NCI-H526 (cell line): ENCODE measurements at regions not wholly inside any gene's neighbourhood (a gene's known extent, or its start where the extent isn't known, plus 50 kb on each side); places are given as distances from the start of the nearest gene placed in this dataset.
"Not testable (repeated sequence)": the region's sequence is repeated elsewhere in the genome, so short reads cannot be mapped to it uniquely, and the experiment has no call there.

Source experiments
- DNase-seq, 2 experiments: peaks; one replicate each; lab custom pipeline; 2025; lab: John Stamatoyannopoulos, UW

GRCh38 chr3:177705976-177706823 lies 508.9 kb upstream of the TBL1XR1 start:
- DNase-seq, result peak in 1 of 2 experiments; percentile 12

DNA sequence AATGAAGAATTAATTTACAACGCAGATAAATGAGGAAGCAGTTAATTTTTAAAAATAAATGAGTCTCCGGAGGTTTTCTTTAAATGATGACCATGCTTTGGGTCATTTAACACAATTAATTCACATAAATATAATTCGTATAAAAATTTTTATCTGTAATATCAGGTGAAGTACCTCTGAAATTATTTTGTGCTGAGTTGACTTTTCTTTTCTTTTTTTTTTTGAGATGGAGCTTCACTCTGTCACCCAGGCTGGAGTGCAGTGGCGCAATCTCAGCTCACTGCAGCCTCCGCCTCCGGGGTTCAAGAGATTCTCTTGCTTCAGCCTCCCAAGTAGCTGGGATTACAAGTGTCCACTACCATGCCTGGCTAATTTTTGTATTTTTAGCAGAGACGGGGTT lies 512.2 kb upstream of the TBL1XR1 start:
- not testable (repeated sequence) for DNase-seq

DNA sequence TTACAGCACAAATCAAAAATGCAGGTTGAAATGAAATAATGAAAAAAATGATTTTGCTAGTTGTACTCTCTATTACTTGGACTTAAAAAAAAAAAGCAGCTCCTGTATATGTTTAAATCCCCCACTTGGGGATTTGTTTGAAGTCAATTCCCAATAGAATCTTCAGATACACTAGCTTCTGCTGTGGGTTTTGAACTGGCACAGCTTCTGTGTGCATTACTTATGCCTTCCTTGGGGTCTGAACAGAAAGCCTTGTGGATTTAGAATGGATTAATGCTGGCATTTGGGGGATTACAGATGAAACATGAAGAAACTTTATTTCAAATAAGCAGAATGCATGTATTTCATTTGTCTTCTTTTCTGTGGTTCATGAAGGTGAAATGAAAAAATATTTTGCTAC lies 513.2 kb upstream of the TBL1XR1 start:
- DNase-seq, result no peak

DNA sequence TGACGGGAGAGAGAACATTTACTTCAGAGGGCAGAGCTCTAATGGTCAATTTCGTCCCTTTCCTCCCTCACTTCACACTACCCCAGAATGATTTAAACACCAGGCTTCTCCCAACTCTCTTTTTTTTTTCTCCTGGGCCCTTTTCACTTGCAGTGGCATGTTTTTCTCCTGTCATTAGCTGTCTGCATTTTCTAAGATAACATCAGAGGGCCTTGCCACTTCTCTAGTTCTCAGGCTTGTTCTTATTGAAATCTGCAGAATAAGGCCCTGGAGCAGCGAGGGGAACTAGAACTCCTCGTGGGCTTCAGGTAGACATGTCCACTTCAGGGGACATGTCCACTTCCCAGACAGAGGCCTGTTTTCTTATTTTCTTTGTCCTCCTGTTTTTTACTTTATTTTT lies 514.4 kb upstream of the TBL1XR1 start:
- no peak for DNase-seq

DNA sequence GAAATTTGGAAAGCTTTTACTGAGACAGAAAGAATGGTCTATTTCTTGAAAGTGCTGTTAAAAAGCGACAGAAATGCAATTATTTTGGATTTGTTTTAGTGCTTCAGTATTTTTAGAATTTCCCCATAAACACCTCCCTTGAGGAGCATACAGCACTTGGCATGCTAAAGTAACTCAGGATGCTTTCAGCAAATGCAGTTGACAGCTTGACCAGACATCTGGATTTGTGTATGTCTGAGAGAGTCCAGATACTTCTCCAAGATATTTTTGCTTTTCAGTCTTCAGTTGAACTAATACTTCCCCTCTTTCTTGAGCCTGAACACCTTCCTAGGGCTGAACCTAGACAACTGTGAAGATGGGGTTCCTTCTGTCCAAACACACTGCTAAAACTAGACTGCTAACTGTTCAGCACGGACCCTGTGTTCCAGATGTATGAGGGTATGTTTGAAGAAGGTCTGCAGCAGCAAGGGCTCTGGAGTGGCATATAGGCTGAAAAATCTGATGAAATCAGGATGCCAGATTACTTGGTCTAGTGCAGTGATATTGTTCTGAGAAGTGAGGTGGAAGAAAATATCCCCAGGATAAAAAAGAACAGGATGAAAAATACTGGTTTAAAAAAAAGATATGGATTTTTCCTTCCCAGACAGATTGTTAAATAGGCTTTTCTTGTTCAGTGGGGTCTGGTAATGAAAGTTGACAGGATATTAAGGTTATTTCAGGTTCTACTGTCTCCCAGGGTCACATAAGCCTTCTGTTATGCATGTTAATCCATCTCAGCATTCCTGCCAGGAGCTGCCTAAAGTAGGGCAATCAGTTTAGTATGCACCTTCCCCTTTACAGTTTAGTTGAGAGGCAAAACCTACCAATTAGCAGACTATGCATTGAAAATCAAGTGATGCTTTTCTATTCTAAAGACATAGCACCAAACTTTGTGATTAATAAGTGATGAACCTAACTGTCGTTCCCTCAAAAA lies 516.9 kb upstream of the TBL1XR1 start:
- DNase-seq, result no peak

DNA sequence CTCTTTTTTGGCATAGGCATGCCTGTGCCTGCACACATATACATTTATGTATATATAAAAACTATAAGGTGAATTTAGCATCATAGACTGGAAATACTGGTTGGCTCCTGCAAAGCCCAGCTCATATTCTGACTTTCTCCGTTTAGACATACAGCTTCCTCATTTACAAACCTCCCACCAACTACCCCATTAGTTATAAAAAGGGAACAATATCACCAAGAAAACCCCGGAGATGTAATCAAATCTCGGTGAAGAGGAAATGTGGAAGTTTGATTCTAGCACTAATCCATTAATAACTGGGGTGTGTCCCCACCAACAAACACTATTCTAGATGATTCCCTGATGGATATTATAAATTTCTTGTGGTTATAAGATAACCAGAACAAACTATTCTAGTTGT lies 517.7 kb upstream of the TBL1XR1 start:
- no peak for DNase-seq

- no peak for DNase-seq
These were observed 518.7 kb upstream of the TBL1XR1 start for GRCh38 chr3:177715980-177716379.

DNA sequence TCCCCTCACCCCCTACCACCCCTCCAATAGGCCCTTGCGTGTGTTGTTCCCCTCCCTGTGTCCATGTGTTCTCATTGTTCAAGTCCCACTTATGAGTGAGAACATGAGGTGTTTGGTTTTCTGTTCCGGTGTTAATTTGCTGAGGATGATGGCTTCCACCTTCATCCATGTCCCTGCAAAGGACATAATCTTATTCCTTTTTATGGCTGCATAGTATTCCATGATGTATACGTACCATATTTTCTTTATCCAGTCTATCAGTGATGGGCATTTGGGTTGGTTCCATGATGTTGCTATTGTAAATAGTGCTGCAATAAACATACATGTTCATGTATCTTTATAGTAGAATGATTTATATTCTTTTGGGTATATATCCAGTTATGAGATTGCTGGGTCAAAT lies 523.6 kb upstream of the TBL1XR1 start:
- not testable (repeated sequence) for DNase-seq

GRCh38 chr3:177721864-177722785 lies 524.8 kb upstream of the TBL1XR1 start:
- DNase-seq, result no peak

GRCh38 chr3:177724020-177724638 lies 526.8 kb upstream of the TBL1XR1 start:
- DNase-seq, result no peak

GRCh38 chr3:177725165-177725564 lies 527.9 kb upstream of the TBL1XR1 start:
- no peak for DNase-seq

DNA sequence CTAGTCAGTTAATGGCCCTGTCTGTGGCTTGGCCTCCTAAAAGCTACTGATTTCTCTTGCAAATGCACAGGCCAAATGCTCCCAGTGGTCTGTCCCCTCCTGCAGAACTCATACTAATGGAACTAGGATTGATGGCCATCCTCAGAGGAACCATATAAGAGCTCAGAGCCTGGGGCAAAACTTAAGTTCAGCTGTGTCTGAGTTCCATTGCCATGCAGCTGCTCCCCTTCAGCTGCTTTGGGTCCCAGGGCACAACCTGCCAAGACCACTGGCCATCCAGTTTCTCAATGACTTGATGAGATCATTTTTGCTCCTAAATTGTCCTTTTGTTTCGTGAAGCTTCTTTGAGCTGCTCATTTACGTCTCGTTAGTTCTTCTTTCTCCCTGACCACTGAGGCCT lies 529.5 kb upstream of the TBL1XR1 start:
- no peak for DNase-seq

DNA sequence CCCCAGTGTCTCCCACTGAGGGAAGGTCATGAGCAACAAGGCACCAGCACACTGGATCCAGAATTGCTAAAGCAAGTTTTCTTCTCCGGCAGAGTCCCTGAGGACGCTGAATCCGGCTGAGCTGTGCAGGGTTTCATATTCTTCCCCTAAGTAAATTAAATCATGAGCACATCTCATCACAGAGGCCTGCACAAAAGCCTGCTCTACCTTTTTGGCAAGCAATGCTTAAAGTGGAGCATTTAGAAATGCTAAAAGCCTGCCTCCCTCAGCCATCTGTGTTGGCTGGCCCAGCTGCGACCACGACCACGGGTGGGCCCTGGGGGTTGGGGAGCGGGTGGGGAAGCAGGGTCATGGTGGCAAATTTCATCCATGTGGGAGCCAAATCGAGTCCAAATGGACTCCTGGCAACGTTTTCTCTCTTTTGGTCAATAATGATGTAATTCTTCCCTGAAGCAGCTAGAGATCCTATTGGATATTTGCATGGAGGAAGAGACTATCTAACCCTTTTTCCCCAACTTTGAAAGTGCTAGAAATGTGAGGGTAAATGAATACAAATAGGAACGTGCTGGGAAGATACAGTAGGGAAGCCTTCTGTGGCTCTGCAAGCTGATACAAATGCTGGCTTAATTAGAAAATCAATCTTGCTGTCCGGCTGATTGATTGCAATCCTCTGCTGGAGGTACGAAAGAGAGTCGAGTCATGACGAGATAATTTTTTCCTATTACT lies 532.8 kb upstream of the TBL1XR1 start:
- no peak for DNase-seq

GRCh38 chr3:177730814-177731213 lies 533.5 kb upstream of the TBL1XR1 start:
- no peak for DNase-seq

DNA sequence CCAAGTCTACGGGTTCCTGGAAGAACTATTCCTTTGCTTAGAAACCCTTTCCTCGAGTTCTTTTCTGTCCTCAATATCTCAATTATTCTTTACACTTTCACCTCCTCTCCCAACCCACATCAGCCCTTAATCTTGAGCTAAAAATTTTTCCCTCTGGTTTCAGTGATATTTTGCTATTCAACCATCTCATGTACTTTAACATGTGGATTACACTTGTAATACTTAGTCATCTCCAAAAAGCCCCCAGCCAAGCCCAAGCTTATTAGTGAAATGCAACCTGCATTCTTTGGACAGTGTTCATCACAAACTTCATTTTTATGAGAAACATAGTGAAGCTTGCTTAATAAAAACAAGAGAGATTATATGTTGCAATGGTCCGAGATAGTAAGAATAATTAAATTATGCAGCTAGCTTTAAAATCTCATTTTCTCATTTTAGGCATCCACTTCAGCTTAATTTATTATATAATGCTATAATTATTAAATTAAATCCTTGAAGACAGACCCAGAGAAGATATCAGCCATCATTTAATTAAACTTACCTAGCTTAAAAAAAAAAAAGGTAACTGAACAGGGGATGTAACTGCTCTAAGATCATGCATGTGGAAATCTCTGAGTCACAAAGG lies 534.5 kb upstream of the TBL1XR1 start:
- DNase-seq, result no peak

DNA sequence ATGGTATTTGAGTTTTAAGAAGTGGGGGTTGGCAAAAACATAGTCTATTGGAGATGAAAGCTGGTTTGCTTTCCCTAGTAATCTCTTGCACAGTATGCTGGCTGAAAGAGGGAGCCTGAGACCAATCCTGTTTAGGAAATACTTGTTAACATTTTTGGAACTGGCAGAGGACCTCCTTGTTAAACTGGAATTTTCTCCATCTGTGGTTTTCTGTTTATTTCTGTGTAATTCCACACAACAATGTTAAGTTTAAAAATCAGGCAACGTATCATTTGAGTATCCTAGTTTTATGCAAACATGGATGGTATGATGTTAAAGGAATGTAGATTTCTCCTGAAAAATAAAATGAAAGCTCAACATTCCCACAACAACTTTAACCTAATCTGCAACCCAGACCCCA lies 536.0 kb upstream of the TBL1XR1 start:
- no peak for DNase-seq

DNA sequence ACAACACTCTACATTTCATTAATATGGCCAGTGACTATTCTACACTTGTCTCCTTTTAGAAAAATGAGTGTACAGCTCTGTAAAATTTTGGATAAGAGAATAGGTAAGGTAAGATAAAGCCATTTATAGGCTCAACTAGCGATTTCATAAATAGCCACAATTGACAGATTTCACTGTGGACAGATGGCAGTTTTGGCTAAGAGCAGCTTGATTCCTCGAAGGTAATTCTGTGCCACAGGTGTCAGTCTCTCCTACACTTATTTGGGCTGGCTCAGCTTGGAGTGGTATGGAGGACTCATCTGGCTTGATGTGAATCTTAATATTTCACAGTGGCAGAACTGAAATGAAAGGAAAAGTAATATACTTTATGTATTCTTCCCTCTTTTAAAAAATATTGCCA lies 536.7 kb upstream of the TBL1XR1 start:
- DNase-seq, result no peak

- no peak for DNase-seq
These were observed 538.1 kb upstream of the TBL1XR1 start for GRCh38 chr3:177735431-177735830.

GRCh38 chr3:177739461-177739860 lies 542.2 kb upstream of the TBL1XR1 start:
- DNase-seq, result no peak

DNA sequence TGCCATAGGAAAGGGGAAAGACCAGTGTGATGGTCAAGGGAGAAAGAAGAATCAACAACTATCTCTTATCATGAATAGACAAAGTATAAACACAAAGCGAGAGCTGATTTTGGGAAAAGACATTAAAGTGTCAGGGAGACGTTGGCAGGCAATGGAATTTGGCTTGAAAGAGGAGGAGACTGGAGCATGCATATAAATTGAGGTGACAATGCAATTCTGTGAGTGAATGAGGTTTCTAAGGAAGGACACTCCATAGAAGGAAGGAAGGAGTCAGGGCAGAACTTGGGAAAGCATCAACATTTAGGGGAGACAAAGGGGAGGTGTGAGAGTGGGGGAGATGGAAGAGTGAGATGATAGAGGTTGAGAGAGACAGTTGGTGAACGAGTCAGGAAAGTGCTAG lies 543.0 kb upstream of the TBL1XR1 start:
- no peak for DNase-seq
